SH-SY5Y (cell line): ENCODE measurements at regions not wholly inside any gene's neighbourhood (a gene's known extent, or its start where the extent isn't known, plus 50 kb on each side); places are given as distances from the start of the nearest gene placed in this dataset.

Experiments
- GATA2 ChIP-seq: IDR thresholded peaks from 2 replicates; pipeline ENCODE4 v1.6.1; 2011; ENCODE audit warnings: mild to moderate bottlenecking, low read depth, low read length
- GATA3 ChIP-seq: IDR thresholded peaks from 2 replicates; pipeline ENCODE4 v1.6.1; 2011; ENCODE audit warnings: low read depth, mild to moderate bottlenecking, low read length, moderate library complexity

DNA sequence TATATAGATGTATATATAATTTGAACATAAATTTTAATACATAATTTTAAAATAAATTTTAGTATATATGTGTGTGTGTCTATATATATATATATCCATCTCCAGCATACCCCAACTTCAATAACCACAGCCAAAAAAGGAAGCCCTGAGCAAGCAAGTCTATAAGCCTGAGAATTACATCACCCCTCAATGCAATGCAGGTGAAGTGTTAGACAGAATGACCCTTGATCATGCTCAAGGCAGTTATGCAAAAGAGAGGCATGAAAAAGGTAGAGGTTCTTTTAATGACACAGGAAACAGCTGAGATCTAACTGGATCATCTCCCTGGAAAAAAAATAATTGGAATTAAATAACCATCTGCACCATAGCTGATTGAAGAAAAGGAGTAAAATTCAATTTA is 557.9 kb upstream of the ANO5 start:
- TF ChIP-seq GATA2 (no peak), GATA3 (no peak)
